ENCODE measurements at regions not wholly inside any gene's neighbourhood (a gene's known extent, or its start where the extent isn't known, plus 50 kb on each side); places are given as distances from the start of the nearest gene placed in this dataset.

GRCh38 chr14:100955201-100955600 is 51.7 kb upstream of the RTL1 start:
- DNase-seq (ENCODE audit: low read depth), result no peak
- Histone ChIP-seq H3K27me3 (ENCODE audit: control insufficient read depth, insufficient read depth, low read length) (no peaks in the 10 kb centered on the region), H3K4me3 (ENCODE audit: low read depth, low read length) (no peak overlapping the region), H3K36me3 (ENCODE audit: control insufficient read depth, insufficient read depth, low read length) (no peaks in the 10 kb centered on the region)
- TF ChIP-seq, protein P1, sequence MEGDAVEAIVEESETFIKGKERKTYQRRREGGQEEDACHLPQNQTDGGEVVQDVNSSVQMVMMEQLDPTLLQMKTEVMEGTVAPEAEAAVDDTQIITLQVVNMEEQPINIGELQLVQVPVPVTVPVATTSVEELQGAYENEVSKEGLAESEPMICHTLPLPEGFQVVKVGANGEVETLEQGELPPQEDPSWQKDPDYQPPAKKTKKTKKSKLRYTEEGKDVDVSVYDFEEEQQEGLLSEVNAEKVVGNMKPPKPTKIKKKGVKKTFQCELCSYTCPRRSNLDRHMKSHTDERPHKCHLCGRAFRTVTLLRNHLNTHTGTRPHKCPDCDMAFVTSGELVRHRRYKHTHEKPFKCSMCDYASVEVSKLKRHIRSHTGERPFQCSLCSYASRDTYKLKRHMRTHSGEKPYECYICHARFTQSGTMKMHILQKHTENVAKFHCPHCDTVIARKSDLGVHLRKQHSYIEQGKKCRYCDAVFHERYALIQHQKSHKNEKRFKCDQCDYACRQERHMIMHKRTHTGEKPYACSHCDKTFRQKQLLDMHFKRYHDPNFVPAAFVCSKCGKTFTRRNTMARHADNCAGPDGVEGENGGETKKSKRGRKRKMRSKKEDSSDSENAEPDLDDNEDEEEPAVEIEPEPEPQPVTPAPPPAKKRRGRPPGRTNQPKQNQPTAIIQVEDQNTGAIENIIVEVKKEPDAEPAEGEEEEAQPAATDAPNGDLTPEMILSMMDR (IDR thresholded peaks at IDR 0.05; ENCODE audit: insufficient read depth, low read length, poor library complexity, severe bottlenecking), result no peak

GRCh38 chr14:100962494-100962893 is 59.0 kb upstream of the RTL1 start:
- TF ChIP-seq, protein P1 (IDR thresholded peaks at IDR 0.05; ENCODE audit: insufficient read depth, low read length, poor library complexity, severe bottlenecking), result no peak
- Histone ChIP-seq H3K27me3 (ENCODE audit: control insufficient read depth, insufficient read depth, low read length) (no peaks in the 10 kb centered on the region), H3K36me3 (ENCODE audit: control insufficient read depth, insufficient read depth, low read length) (no peaks in the 10 kb centered on the region), H3K4me3 (ENCODE audit: low read depth, low read length) (no peak overlapping the region)
- no peak for DNase-seq (ENCODE audit: low read depth)

- Histone ChIP-seq H3K36me3 (ENCODE audit: control insufficient read depth, insufficient read depth, low read length) (no peaks in the 10 kb centered on the region), H3K27me3 (ENCODE audit: control insufficient read depth, insufficient read depth, low read length) (no peaks in the 10 kb centered on the region), H3K4me3 (ENCODE audit: low read depth, low read length) (no peak overlapping the region)
- TF ChIP-seq, protein P1 (IDR thresholded peaks at IDR 0.05; ENCODE audit: insufficient read depth, low read length, poor library complexity, severe bottlenecking), result no peak
- DNase-seq (ENCODE audit: low read depth), result no peak
These were observed 61.8 kb upstream of the RTL1 start for GRCh38 chr14:100965296-100965695.

GRCh38 chr14:100967178-100967577 is 63.7 kb upstream of the RTL1 start:
- no peaks in the 10 kb centered on the region for H3K36me3 ChIP-seq (ENCODE audit: control insufficient read depth, insufficient read depth, low read length)

GRCh38 chr14:100967930-100968329 is 64.4 kb upstream of the RTL1 start:
- TF ChIP-seq, protein P1 (IDR thresholded peaks at IDR 0.05; ENCODE audit: insufficient read depth, low read length, poor library complexity, severe bottlenecking), result no peak
- H3K27me3 ChIP-seq (ENCODE audit: control insufficient read depth, insufficient read depth, low read length), result no peaks in the 10 kb centered on the region
- no peak for DNase-seq (ENCODE audit: low read depth)
- no peaks in the 10 kb centered on the region for H3K36me3 ChIP-seq (ENCODE audit: control insufficient read depth, insufficient read depth, low read length)
- no peak overlapping the region for H3K4me3 ChIP-seq (ENCODE audit: low read depth, low read length)

More at GRCh38 chr14:100967178-100967577, 63.7 kb upstream of the RTL1 start:
- Histone ChIP-seq H3K4me3 (ENCODE audit: low read depth, low read length) (no peak overlapping the region), H3K27me3 (ENCODE audit: control insufficient read depth, insufficient read depth, low read length) (no peaks in the 10 kb centered on the region)
- TF ChIP-seq, protein P1 (IDR thresholded peaks at IDR 0.05; ENCODE audit: insufficient read depth, low read length, poor library complexity, severe bottlenecking), result no peak
- no peak for DNase-seq (ENCODE audit: low read depth)

DNA sequence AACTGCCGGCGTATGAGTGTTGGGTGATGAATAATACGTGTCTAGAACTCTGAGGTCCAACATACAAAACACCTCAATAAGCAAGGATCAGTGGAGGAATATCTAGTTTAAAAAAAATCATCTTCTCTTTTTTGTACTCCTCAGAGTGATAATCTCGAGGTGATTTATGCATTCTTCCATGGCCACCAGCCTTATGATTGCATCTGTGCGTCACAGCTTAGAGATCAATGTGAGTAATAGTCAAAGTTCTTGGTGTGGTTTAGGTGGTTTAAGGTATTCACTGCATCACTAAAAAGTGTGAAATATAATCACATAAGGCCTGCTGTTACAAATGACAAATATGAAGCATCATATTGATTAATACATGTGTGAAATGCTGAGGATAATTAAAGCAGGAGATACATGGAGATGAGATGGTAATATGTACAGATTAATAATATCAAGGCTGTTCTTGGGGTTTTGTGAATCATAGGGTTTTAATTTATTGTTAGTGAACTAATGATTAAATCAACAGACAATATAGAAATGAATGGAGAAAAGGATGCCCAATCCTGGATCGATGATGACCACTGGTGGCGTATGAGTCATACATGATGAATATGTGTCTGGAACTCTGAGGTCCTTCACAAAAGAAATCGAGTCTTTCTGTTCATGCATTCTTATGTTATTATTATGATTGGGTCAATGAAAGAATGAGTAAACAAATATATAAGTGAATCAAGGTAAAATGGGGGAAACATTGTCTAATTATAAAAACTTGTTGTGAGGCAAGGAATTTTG is 68.8 kb upstream of the RTL1 start:
- TF ChIP-seq, protein P1 (IDR thresholded peaks at IDR 0.05; ENCODE audit: insufficient read depth, low read length, poor library complexity, severe bottlenecking), result no peak
- no peak for DNase-seq (ENCODE audit: low read depth)
- Histone ChIP-seq H3K4me3 (ENCODE audit: low read depth, low read length) (no peak overlapping the region), H3K27me3 (ENCODE audit: control insufficient read depth, insufficient read depth, low read length) (no peaks in the 10 kb centered on the region), H3K36me3 (ENCODE audit: control insufficient read depth, insufficient read depth, low read length) (no peaks in the 10 kb centered on the region)

All from kidney epithelial cell (primary cell).